GM19099 (cell line): ENCODE measurements at regions not wholly inside any gene's neighbourhood (a gene's known extent, or its start where the extent isn't known, plus 50 kb on each side); places are given as distances from the start of the nearest gene placed in this dataset.
A peak's percentile ranks its signal among the peaks of the same experiment; 100 is the strongest.

ENCODE experiments used
- POLR2A ChIP-seq: IDR thresholded peaks from 3 replicates; pipeline ENCODE4 v1.6.1; 2011; ENCODE audit warnings: low read depth; ENCODE audit not compliant: insufficient read length; ENCODE audit errors: extremely low read depth

DNA sequence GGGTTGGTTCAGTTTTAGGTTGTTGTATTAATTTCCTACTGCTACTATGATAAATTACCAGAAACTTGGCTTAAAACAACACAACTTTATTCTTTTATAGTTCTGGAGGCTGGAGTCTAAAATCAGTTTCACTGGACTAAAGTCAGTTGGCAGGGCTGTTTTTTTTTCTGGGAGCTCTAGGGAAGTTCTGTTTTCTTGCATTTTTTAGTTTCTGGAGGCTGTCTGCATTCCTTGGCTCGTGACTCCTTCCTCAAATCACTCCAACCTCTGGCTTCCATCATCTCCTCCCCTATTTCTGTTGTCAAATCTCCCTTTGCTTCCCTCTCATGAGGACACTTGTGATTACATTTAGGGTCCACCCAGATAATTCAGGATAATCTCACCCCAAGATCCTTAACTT lies 51.3 kb upstream of the SUB1 start:
- TF ChIP-seq POLR2A: no peak

DNA sequence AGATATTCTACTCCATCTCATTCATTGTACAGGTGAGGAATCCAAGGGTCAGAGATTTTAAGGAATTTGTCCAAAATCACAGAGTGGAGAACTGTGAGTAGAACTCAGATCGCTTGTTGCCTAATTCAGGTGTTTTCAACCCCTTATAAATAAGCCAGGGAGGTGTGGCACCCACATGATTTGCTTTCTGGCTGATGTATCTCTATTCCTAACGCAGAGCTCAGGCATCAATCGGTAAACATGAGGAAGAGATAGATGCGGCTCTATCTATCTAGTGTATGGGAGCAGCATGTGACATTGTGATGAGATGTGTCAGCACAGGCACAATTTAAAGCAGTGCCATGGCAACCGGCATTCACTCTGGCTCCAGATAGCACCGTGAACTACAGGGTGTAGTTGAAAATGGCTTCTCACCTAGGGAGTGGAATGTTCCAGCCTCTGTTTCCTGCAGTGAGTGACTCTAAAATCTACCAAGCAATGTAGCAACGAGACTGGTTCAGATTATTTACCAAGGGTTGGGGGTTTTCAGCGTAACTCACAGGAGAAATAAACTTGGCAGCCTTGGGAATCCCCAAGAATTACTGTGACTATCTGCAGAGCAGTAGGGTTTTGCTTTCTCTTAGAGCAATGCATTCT lies 53.4 kb upstream of the SUB1 start:
- peak; percentile 20 for TF ChIP-seq POLR2A

DNA sequence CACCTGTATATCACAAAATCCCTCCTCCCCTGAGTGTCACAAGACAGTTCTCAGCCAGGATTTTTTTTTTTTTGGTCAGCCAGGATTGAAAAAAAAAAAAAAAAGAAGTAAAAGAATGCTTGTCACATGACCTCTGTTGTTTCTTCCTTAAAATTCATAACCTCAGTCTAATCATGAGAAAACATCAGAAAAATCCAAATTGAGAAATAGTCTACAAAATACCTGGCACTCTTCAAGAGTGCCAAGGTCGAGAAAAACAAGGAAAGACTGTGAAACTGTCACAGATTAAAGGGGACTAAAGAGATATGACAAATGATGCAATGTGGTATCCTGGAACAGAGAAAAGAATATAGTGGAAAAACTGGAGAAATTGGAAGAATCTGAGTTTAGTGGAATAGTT lies 58.5 kb upstream of the SUB1 start:
- no peak for TF ChIP-seq POLR2A

DNA sequence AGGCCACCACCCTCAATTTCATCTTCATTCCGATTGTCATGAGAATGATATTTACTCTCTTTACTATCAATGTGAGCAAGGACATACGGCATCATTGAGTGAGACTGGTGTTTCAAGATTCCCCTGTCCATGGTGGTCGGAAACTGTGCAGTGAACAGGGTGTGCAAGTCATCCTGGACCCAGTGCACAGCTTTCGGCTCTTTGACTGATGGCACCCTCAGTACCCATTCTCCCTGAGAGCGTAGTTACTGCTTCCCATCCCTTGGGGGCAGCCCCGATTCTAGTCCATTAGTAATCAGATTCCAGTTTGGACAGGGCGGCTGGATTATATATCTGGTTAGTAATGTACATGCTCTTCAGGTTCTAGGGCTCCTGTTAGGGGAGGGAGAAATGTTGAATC lies 61.7 kb upstream of the SUB1 start:
- no peak for TF ChIP-seq POLR2A

DNA sequence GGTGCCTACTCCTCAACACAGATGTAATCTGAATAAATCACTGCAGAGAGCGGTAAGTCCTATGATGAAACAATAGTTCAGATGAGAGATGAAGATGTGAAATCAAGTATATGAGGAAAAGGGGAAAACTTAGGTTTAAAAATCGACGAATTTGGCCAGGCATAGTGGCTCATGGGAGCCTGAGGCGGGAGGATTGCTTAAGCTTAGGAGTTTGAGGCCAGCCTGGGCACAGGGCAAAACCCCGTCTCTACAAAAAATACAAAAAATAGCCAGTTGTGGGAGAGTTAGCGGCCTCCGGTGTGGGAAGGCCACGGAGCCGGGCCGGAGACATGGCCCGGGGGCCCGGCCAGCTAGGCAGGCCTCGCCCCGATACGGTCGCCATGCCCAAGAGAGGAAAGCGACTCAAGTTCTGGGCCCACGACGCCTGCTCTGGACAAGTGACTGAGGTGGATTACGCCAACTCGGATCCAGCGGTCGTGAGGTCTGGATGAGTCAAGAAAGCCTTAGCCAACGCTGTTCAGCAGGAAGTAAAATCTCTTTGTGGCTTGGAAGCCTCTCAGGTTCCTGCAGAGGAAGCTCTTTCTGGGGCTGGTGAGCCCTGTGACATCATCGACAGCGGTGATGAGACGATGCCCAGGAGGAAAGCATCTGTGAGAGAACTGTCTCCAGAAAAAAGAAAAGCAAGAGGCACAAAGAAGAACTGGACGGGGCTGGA lies 62.8 kb upstream of the SUB1 start:
- no peak for TF ChIP-seq POLR2A

DNA sequence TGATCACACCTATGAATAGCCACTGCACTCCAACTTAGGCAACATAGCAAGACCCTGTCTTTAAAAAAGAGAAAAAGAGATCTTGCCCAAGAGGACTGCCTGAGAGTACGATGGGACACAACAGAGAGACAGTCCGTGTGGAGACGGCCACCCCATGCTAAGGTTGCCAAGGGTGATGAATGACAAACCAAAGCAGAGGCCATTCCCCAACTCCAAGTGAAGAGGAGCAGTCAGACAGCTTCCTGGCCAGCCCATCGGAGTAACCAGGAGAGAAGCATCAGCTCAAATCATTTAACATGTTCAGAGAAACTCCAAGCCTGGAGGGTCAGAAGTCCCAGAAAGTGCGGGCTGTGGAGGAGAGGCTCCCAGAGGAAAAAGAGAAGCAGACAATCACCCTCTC lies 63.9 kb upstream of the SUB1 start:
- no peak for TF ChIP-seq POLR2A

DNA sequence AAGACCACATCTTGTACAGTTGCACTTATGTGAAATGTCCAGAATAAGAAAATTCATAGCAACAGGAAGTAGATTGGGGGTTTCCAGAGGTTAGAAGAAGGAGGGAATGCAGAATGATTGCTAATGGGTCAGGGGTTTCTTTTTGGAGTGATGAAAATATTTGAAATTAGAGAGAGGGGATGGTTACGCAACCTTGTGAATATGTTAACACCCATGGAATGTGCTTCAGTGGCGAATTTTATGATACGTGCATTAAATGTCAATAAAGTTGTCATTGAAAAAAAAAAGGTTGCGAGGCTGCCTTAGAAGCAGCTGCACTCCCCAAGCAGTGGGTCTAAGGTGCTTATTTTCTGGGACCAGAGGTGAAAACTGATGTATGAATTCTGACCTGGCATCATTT lies 64.4 kb upstream of the SUB1 start:
- TF ChIP-seq POLR2A: no peak

DNA sequence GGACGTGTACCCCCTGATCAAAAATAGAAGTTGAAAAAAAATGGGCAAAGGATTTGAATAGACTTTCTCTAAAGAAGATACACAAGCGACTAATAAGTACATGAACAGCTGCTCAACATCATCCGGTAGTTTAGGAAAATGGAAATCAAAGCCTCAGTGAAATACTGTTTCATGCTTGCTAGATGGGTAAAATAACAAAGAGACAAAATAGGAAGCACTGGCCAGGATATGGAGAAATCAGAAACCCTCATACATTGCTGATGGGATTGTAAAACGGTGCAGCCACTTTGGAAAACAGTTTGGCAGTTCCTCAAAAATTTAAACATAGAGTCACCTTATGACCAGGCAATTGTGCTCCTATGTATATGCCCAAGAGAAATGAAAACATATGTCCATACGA lies 65.0 kb upstream of the SUB1 start:
- no peak for TF ChIP-seq POLR2A

DNA sequence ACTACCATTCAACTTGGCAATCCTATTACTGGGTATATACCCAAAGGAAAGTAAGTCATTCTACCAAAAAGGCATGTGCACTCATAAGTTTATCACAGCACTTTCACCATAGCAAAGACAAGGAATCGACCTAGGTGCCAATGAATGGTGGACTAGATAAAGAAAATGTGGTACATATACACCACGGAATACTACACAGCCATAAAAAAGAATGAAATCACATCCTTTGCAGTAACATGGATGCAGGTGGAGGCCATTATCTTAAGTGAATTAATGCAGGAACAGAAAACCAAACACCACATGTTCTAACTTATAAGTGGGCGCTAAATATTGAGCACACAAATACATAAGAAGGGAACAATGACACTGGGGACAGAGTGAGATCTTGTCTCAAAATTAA lies 65.8 kb upstream of the SUB1 start:
- TF ChIP-seq POLR2A: no peak

DNA sequence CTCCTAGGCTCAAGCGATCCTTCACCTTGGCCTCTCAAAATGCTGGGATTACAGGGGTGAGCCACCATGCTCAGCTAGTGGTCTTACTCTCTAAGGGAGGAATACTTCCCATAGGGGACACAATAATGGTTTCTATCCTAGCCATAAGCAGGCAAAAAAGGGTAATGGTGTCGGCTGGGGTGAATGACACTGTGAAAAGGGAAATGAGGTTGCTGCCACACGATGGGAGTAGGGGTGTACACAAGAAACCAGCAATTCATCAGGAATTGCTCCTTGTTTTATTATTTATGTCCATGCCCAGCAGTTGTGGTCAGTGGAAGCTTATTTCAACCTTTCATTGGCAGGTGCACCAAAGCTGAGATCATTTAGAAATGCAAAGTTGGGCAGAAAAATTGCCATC lies 70.3 kb upstream of the ZFR start:
- TF ChIP-seq POLR2A: no peak

DNA sequence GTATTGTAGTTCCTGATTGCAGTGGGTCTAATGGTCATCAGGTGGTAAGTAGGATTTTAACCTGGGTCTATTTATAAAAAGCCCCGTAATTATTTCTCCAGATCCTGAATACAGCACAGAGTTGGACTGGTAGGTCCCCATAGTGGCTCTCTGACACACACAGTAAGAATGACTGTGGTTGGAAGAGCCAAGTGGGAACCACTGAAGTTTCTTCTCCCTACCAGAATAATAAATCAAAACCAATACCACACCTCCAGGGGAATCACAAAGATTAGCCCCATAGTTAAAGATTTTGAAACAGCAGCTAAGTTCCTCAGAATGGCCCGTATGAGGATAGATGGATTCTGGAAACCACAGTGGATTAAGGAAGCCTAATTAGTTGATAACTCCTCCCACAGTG lies 68.4 kb upstream of the ZFR start:
- TF ChIP-seq POLR2A: no peak

DNA sequence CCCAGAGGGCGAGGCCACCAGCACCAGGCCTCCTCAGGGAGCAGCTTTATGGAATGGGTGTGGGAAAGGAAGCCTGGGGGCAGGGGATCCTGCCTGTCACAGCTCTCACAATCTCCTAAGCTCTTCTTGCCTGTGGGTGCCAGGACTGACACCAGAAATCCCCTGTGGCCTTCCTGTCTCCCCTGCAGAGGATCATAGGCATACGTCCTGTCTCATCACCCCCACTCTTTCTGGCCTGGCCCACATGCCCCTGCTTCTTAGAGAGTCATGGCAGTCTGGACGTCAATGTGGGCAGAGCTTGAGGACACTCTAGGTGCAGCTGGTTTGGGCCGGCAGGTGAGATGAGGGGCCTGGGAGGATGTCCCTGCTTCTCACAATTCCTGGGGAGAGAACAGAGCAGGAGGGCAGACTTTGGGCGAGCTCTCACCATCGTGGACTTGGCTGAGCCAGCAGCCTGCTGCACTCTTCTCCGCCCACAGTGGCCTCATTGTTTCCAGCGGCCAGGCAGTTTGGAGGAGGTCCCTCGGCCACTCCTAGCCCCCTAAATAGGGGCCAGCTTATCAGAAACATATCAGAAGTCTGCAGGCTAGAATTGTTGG lies 67.3 kb upstream of the ZFR start:
- TF ChIP-seq POLR2A: no peak

DNA sequence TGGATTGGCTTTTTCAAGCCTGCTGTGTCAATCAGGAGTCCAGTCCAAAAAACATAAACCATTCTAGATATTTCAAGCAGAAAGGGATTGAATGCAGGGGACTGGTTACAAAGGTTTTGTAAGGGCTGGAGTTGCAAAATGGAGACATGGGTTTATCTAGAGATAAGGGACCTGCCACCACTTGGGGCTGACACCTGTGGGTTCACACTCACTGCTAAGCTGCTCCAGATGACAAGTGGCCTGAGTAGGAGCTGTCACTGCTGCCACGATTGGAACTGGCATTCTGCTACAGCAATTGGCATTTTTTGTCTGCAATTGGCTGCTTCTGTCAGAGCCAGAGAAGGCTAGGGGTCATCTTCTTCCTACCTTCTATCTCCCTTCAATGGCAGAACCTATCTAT lies 66.3 kb upstream of the ZFR start:
- TF ChIP-seq POLR2A: no peak

DNA sequence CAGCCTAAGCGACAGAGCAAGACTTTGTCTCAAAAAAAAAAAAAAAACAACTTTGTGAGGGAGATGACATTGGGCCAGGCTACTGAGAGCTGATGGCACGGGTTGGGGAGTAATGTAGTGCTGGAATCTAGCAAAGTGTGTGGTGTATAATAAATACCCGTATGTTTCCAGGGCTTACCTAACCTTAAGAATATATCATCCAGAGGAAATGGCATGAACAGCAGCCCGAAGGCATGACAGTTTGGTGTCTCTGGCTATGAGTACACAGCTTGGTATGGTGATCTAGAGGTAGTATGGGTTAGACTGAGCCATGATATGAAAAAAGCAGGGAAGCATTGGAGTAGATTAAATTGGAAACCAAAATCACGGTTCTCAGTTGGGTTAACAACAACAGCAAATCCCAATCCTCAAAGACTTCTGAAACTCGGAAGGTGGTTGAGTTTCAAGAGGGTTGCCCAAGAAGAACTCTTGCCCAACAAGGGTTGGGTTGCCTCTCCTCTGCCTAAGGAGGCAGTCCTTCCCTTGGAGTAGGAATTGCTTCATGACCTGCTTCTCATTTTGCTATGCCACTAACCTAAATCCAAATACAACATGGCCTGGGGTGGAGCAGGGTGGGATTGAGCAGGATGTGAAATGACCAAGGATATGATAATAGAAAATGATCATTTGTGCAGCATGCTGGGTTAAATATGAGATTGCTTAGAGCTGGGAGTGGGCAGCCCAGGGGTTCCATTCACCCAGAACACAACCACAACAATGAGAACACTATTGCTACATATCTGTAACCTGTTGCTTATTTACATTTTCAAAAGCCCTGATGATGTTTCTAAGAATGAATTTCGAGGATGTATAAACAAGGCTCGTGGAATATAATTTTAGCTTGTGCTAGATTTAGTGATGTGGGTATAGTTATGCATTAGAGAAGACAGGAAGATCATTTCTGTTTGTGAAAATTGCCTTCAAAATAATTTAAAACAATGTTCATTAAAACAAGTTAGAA lies 64.6 kb upstream of the ZFR start:
- no peak for TF ChIP-seq POLR2A

DNA sequence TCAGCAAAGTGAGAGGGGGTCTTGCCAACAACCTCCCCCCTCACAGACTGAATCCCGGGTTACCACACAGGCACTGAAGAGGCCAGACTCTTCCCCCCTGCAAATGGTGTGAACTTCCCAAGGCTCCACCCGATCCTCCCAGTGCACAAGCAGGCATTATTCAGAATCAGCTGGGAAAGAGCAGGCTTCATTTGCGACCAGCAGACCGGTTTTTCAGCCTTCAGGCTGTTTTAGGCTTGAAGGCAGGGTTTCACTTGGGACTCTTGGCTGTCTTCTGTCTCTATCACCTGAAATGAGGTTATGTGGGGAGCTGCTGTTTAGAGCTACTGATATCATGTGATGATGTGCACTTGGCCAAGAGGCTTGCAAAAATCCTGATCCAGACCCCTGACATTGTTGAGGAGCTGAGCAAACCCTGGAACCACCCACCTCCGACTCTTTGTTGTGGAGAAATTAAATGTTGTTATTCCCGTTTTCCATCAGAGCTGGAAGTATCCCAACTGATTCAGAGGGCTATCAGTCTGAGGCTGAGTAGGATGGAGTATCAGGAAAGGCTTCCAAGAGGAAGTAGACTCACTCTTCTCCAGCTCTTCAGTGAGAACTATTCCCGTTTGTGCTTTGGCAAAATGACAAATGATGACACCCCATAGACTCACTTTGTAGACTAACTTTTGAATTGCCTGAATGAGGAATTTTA lies 63.3 kb upstream of the ZFR start:
- no peak for TF ChIP-seq POLR2A
